ENCODE measurements at regions not wholly inside any gene's neighbourhood (a gene's known extent, or its start where the extent isn't known, plus 50 kb on each side); places are given as distances from the start of the nearest gene placed in this dataset.
"Not testable (repeated sequence)": the region's sequence is repeated elsewhere in the genome, so short reads cannot be mapped to it uniquely, and the experiment has no call there.

- H3K27me3 Mint-ChIP-seq (ENCODE audit: low read depth); H3K4me1 Mint-ChIP-seq (ENCODE audit: low read depth); H3K27ac Mint-ChIP-seq; H3K36me3 Mint-ChIP-seq (ENCODE audit: low read depth); intact Hi-C loops (cut with micrococcal nuclease); CTCF ChIA-PET; DNase-seq: not testable (repeated sequence)
- Mint-ChIP-seq H3K9me3 (peaks cover 13% of the 10 kb centered on the region), H3K4me3 (peak overlapping the region; percentile 45)
These were observed 440.2 kb upstream of the ANO5 start for GRCh38 chr11:21752475-21753243.

DNA sequence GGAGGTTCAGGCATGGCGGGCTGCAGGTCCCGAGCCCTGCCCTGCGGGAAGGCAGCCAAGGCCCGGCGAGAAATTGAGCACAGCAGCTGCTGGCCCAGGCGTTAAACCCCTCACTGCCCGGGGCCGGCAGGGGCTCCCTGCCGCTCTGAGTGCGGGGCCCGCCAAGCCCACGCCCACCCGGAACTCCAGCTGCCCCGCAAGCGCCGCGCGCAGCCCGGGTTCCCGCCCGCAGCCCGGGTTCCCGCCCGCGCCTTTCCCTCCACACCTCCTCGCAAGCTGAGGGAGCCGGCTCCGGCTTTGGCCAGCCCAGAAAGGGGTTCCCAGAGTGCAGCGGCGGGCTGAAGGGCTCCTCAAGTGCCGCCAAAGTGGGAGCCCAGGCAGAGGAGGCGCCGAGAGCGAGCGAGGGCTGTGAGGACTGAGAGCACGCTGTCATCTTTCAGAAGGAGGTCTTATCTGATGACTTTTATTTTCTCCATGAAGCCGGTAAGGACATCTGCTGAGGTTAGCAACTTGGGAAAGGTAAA, 439.6 kb upstream of the ANO5 start:
- H3K4me3 Mint-ChIP-seq; H3K4me1 Mint-ChIP-seq (ENCODE audit: low read depth); H3K27ac Mint-ChIP-seq; H3K27me3 Mint-ChIP-seq (ENCODE audit: low read depth); H3K36me3 Mint-ChIP-seq (ENCODE audit: low read depth); intact Hi-C loops (cut with micrococcal nuclease); DNase-seq; CTCF ChIA-PET: not testable (repeated sequence)
- H3K9me3 Mint-ChIP-seq = peaks cover 13% of the 10 kb centered on the region

DNA sequence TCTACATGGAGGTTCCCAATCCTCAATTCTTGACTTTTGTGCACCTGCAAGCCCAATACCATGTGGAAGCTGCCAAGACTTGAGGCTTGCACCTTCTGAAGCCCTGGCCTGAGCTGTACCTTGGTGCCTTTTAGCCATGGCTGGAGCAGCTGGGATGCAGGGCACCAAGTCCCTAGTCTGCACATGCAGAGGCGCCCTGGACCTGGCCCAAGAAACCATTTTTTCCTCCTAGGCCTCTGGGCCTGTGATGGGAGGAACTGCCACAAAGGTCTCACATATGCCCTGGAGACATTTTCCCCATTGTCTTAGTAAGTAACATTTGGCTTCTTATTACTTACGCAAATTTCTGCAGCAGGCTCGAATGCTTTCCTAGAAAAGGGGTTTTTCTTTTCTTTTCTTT, 431.9 kb upstream of the ANO5 start:
- H3K27me3 Mint-ChIP-seq (ENCODE audit: low read depth) = no peaks in the 10 kb centered on the region
- intact Hi-C loops (cut with micrococcal nuclease) = no loop called here
- H3K4me1 Mint-ChIP-seq (ENCODE audit: low read depth) = no peaks in the 10 kb centered on the region
- H3K9me3 Mint-ChIP-seq = peaks cover 12% of the 10 kb centered on the region
- no peak overlapping the region for H3K4me3 Mint-ChIP-seq
- CTCF ChIA-PET = no interaction called here
- no peaks in the 10 kb centered on the region for H3K36me3 Mint-ChIP-seq (ENCODE audit: low read depth)
- DNase-seq = no peak
- H3K27ac Mint-ChIP-seq = no peak overlapping the region

DNA sequence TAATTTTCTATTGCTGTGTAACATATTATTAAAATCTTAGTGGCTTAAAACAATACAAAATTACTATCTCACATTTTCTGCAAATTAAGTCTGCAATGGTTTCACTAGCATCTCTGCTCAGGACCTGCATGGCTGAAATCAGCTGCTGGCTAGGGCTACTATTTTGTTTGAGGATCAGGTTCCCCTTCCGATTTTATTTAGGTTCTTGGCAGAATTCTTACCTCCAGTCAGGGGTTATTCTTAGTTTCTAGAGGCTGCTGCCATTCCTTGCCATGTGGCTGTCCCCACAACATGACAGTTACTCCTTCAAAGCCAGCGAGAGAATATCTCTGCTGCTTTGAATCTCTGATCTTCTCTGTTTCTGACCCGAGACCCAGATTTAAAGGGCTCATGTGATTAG, 424.5 kb upstream of the ANO5 start:
- intact Hi-C loops (cut with micrococcal nuclease) = no loop called here
- CTCF ChIA-PET = no interaction called here
- Mint-ChIP-seq H3K27me3 (ENCODE audit: low read depth) (no peaks in the 10 kb centered on the region), H3K4me3 (no peak overlapping the region), H3K4me1 (ENCODE audit: low read depth) (no peaks in the 10 kb centered on the region), H3K27ac (no peak overlapping the region), H3K9me3 (peaks cover 6% of the 10 kb centered on the region), H3K36me3 (ENCODE audit: low read depth) (no peaks in the 10 kb centered on the region)
- no peak for DNase-seq

DNA sequence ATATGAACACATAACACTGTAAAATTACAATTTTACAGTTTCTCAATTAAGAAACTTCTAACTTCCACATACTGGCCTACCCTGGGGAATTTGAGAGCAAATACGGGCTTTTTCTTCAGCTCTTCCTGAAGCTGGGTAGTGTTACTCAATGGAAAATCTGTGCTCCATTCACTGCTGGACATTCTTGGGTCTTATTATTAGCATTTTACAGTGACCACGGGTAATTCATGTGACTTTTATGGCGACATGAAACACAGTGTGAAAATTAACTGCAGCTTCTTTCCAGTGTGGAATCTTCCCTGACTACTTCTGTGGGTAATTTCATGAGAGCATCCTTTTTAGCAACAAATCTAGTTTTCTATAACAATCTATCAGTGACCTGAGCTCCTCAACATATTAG, 423.7 kb upstream of the ANO5 start:
- Mint-ChIP-seq H3K9me3 (peaks cover 6% of the 10 kb centered on the region), H3K27ac (no peak overlapping the region), H3K36me3 (ENCODE audit: low read depth) (no peaks in the 10 kb centered on the region), H3K27me3 (ENCODE audit: low read depth) (no peaks in the 10 kb centered on the region), H3K4me1 (ENCODE audit: low read depth) (no peaks in the 10 kb centered on the region), H3K4me3 (no peak overlapping the region)
- intact Hi-C loops (cut with micrococcal nuclease) = no loop called here
- CTCF ChIA-PET = no interaction called here
- DNase-seq = no peak

- no peaks in the 10 kb centered on the region for H3K27me3 Mint-ChIP-seq (ENCODE audit: low read depth)
- CTCF ChIA-PET = no interaction called here
- no peak for DNase-seq
- no peaks in the 10 kb centered on the region for H3K36me3 Mint-ChIP-seq (ENCODE audit: low read depth)
- intact Hi-C loops (cut with micrococcal nuclease) = no loop called here
- peaks cover 6% of the 10 kb centered on the region for H3K9me3 Mint-ChIP-seq
- no peak overlapping the region for H3K4me3 Mint-ChIP-seq
- no peaks in the 10 kb centered on the region for H3K4me1 Mint-ChIP-seq (ENCODE audit: low read depth)
- H3K27ac Mint-ChIP-seq = no peak overlapping the region
These were observed 421.8 kb upstream of the ANO5 start for GRCh38 chr11:21771097-21771496.

GRCh38 chr11:21774212-21774611, 418.7 kb upstream of the ANO5 start:
- no peaks in the 10 kb centered on the region for H3K27me3 Mint-ChIP-seq (ENCODE audit: low read depth)
- no peaks in the 10 kb centered on the region for H3K4me1 Mint-ChIP-seq (ENCODE audit: low read depth)
- DNase-seq = no peak
- H3K9me3 Mint-ChIP-seq = peaks cover 8% of the 10 kb centered on the region
- intact Hi-C loops (cut with micrococcal nuclease) = no loop called here
- H3K36me3 Mint-ChIP-seq (ENCODE audit: low read depth) = no peaks in the 10 kb centered on the region
- no peak overlapping the region for H3K4me3 Mint-ChIP-seq
- H3K27ac Mint-ChIP-seq = no peak overlapping the region
- CTCF ChIA-PET = no interaction called here

GRCh38 chr11:21775911-21776310, 417.0 kb upstream of the ANO5 start:
- H3K4me3 Mint-ChIP-seq = no peak overlapping the region
- no peak overlapping the region for H3K27ac Mint-ChIP-seq
- intact Hi-C loops (cut with micrococcal nuclease) = no loop called here
- H3K36me3 Mint-ChIP-seq (ENCODE audit: low read depth) = no peaks in the 10 kb centered on the region
- peaks cover 9% of the 10 kb centered on the region for H3K9me3 Mint-ChIP-seq
- no peaks in the 10 kb centered on the region for H3K27me3 Mint-ChIP-seq (ENCODE audit: low read depth)
- CTCF ChIA-PET = no interaction called here
- DNase-seq = no peak
- no peaks in the 10 kb centered on the region for H3K4me1 Mint-ChIP-seq (ENCODE audit: low read depth)

DNA sequence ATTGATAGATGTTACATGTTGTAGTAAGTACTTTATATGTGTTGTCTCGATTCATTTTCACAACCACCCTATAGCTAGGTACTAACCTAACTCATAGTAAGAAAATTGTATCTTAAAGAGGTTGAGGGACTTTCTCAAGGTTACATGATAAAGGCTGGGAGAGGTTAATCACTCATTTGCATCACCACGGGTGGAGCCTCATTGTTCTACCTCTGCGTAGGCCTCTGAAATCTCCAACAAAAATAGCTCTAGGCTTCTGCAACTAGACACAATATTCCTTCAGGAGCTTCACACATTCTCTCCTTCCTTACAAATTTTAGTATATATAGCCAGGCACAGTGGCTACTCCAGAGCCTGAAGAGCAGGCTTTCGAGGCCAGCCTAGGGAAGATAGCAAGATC, 408.9 kb upstream of the ANO5 start:
- no peak for DNase-seq
- Mint-ChIP-seq H3K4me1 (ENCODE audit: low read depth) (no peaks in the 10 kb centered on the region), H3K36me3 (ENCODE audit: low read depth) (no peaks in the 10 kb centered on the region), H3K27ac (no peak overlapping the region), H3K4me3 (no peak overlapping the region), H3K9me3 (peaks cover 11% of the 10 kb centered on the region), H3K27me3 (ENCODE audit: low read depth) (no peaks in the 10 kb centered on the region)
- intact Hi-C loops (cut with micrococcal nuclease) = no loop called here
- CTCF ChIA-PET = no interaction called here

DNA sequence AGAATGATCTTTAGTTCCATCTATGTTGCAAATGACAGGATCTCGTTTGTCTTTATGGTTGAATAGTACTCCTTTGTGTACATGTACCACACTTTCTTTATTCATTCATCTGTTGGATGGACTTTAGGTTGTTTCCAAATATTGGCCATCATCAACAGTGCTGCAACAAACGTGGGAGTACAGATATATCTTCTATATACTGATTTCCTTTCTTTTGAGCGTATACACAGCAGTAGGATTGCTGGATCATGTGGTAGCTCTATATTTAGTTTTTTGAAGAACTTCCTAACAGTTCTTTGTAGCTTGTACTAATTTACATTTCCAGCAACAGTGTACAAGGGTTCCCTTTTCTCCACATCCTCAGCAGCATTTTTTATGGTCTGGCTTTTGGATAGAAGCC, 407.5 kb upstream of the ANO5 start:
- Mint-ChIP-seq H3K36me3 (ENCODE audit: low read depth) (no peaks in the 10 kb centered on the region), H3K4me3 (no peak overlapping the region), H3K4me1 (ENCODE audit: low read depth) (no peaks in the 10 kb centered on the region), H3K27me3 (ENCODE audit: low read depth) (no peaks in the 10 kb centered on the region), H3K9me3 (peaks cover 13% of the 10 kb centered on the region), H3K27ac (no peak overlapping the region)
- intact Hi-C loops (cut with micrococcal nuclease) = no loop called here
- DNase-seq = no peak
- CTCF ChIA-PET = no interaction called here

GRCh38 chr11:21794306-21794705, 398.6 kb upstream of the ANO5 start:
- H3K4me1 Mint-ChIP-seq (ENCODE audit: low read depth) = no peaks in the 10 kb centered on the region
- no peak for DNase-seq

DNA sequence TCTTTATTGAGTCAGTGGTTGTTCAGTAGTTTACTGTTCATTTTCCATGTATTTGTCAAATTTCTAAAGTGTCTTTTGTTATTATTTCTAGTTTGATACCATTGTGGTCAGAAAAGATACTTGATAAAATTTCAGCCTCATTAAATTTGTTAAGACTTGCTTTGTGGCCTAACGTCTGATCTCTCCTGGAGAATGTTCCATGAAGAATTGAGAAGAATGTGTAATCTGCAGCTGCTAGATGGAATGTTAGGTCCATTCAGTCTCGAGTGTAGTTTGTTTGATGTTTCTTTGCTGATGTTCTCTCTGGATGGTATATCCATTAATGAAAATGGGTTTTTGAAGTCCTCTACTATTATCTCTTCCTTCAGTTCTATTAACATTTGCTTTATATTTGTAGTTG, 394.7 kb upstream of the ANO5 start:
- no peaks in the 10 kb centered on the region for H3K4me1 Mint-ChIP-seq (ENCODE audit: low read depth)
- no peak overlapping the region for H3K4me3 Mint-ChIP-seq
- no peak for DNase-seq
- CTCF ChIA-PET = no interaction called here
- intact Hi-C loops (cut with micrococcal nuclease) = no loop called here
- no peaks in the 10 kb centered on the region for H3K27me3 Mint-ChIP-seq (ENCODE audit: low read depth)
- no peak overlapping the region for H3K27ac Mint-ChIP-seq
- H3K9me3 Mint-ChIP-seq = peaks cover 14% of the 10 kb centered on the region
- no peaks in the 10 kb centered on the region for H3K36me3 Mint-ChIP-seq (ENCODE audit: low read depth)

More at GRCh38 chr11:21794306-21794705, 398.6 kb upstream of the ANO5 start:
- intact Hi-C loops (cut with micrococcal nuclease) = no loop called here
- Mint-ChIP-seq H3K27me3 (ENCODE audit: low read depth) (no peaks in the 10 kb centered on the region), H3K27ac (no peak overlapping the region), H3K36me3 (ENCODE audit: low read depth) (no peaks in the 10 kb centered on the region), H3K9me3 (peaks cover 22% of the 10 kb centered on the region), H3K4me3 (no peak overlapping the region)
- CTCF ChIA-PET = no interaction called here

DNA sequence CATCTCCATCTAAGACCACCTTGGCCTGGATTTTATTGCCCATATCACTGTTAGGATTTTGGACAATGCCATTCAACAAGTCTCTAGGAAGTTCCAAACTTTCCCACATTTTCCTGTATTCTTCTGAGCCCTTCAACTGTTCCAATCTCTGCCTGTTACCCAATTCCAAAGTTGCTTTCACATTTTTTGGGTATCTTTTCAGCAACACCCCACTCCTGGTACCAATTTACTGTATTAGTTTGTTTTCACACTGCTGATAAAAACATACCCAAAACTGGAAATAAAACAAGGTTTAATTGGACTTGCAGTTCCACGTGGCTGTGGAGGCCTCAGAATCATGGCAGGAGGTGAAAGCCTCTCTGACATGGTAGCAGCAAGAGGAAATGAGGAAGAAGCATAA, 388.4 kb upstream of the ANO5 start:
- H3K4me3 Mint-ChIP-seq; H3K27me3 Mint-ChIP-seq (ENCODE audit: low read depth); CTCF ChIA-PET; H3K36me3 Mint-ChIP-seq (ENCODE audit: low read depth); intact Hi-C loops (cut with micrococcal nuclease); H3K27ac Mint-ChIP-seq; DNase-seq; H3K4me1 Mint-ChIP-seq (ENCODE audit: low read depth): not testable (repeated sequence)
- H3K9me3 Mint-ChIP-seq = peaks cover 12% of the 10 kb centered on the region
